ENCODE measurements at regions not wholly inside any gene's neighbourhood (a gene's known extent, or its start where the extent isn't known, plus 50 kb on each side); places are given as distances from the start of the nearest gene placed in this dataset.
"Not testable (repeated sequence)": the region's sequence is repeated elsewhere in the genome, so short reads cannot be mapped to it uniquely, and the experiment has no call there.

- no peak for TF ChIP-seq CTCF (IDR thresholded peaks at IDR 0.05)
- intact Hi-C loops (cut with DNase I): no loop called here
- no peak for DNase-seq (ENCODE audit: low spot score in 2 of 2)
- Histone ChIP-seq H3K36me3 (peaks cover 0 to 7% of the 10 kb centered on the region in 2 donors), H3K27me3 (no peaks in the 10 kb centered on the region), H3K4me1 (peaks cover 0 to 8% of the 10 kb centered on the region in 2 donors), H3K4me3 (no peak overlapping the region), H3K9me3 (peaks cover 0 to 8% of the 10 kb centered on the region in 2 donors), H3K27ac (no peak overlapping the region)
Measured at GRCh38 chr13:110045202-110045601, 258.8 kb upstream of the IRS2 start.

- TF ChIP-seq CTCF (IDR thresholded peaks at IDR 0.05): no peak
- intact Hi-C loops (cut with DNase I): no loop called here
- DNase-seq (ENCODE audit: low spot score in 2 of 2): no peak
- H3K27ac ChIP-seq: no peak overlapping the region
- no peak overlapping the region for H3K4me3 ChIP-seq
- peaks cover 0 to 8% of the 10 kb centered on the region in 2 donors for H3K4me1 ChIP-seq
- H3K9me3 ChIP-seq: peaks cover 0 to 2% of the 10 kb centered on the region in 2 donors
- H3K36me3 ChIP-seq: peaks cover 0 to 7% of the 10 kb centered on the region in 2 donors
- no peaks in the 10 kb centered on the region for H3K27me3 ChIP-seq
Measured at GRCh38 chr13:110044551-110045111, 258.2 kb upstream of the IRS2 start.

GRCh38 chr13:110042253-110042950, 256.0 kb upstream of the IRS2 start:
- Histone ChIP-seq H3K27me3 (no peaks in the 10 kb centered on the region), H3K4me1 (peaks cover 0 to 5% of the 10 kb centered on the region in 2 donors), H3K36me3 (peaks cover 0 to 7% of the 10 kb centered on the region in 2 donors), H3K27ac (no peak overlapping the region), H3K4me3 (no peak overlapping the region), H3K9me3 (no peaks in the 10 kb centered on the region)
- no peak for DNase-seq (ENCODE audit: low spot score in 2 of 2)
- no peak for TF ChIP-seq CTCF (IDR thresholded peaks at IDR 0.05)
- intact Hi-C loops (cut with DNase I): no loop called here

GRCh38 chr13:110041638-110042037, 255.3 kb upstream of the IRS2 start:
- H3K4me3 ChIP-seq; H3K27me3 ChIP-seq; H3K27ac ChIP-seq; H3K4me1 ChIP-seq; intact Hi-C loops (cut with DNase I); H3K9me3 ChIP-seq; H3K36me3 ChIP-seq; DNase-seq (ENCODE audit: low spot score in 2 of 2): not testable (repeated sequence)

- intact Hi-C loops (cut with DNase I): no loop called here
- Histone ChIP-seq H3K4me1 (peaks cover 0 to 3% of the 10 kb centered on the region in 2 donors), H3K4me3 (no peak overlapping the region), H3K27ac (no peak overlapping the region), H3K27me3 (no peaks in the 10 kb centered on the region), H3K9me3 (no peaks in the 10 kb centered on the region), H3K36me3 (no peaks in the 10 kb centered on the region)
- no peak for DNase-seq (ENCODE audit: low spot score in 2 of 2)
- TF ChIP-seq CTCF (IDR thresholded peaks at IDR 0.05): no peak
Measured at GRCh38 chr13:110037925-110038573, 251.7 kb upstream of the IRS2 start.

- Histone ChIP-seq H3K27ac (peak overlapping the region in 1 of 2 donors; percentile 42), H3K36me3 (no peaks in the 10 kb centered on the region), H3K27me3 (no peaks in the 10 kb centered on the region), H3K4me1 (peaks cover 0 to 3% of the 10 kb centered on the region in 2 donors), H3K9me3 (no peaks in the 10 kb centered on the region), H3K4me3 (no peak overlapping the region)
- no peak for DNase-seq (ENCODE audit: low spot score in 2 of 2)
- no peak for TF ChIP-seq CTCF (IDR thresholded peaks at IDR 0.05)
- intact Hi-C loops (cut with DNase I): no loop called here
Measured at GRCh38 chr13:110036060-110036459, 249.7 kb upstream of the IRS2 start.

Measured in ascending aorta (tissue), 2 donors.